ENCODE measurements at regions not wholly inside any gene's neighbourhood (a gene's known extent, or its start where the extent isn't known, plus 50 kb on each side); places are given as distances from the start of the nearest gene placed in this dataset.
"Not testable (repeated sequence)": the region's sequence is repeated elsewhere in the genome, so short reads cannot be mapped to it uniquely, and the experiment has no call there.

- Histone ChIP-seq H3K36me3 (no peaks in the 10 kb centered on the region), H3K4me3 (no peak overlapping the region), H3K27ac (no peak overlapping the region), H3K4me1 (no peaks in the 10 kb centered on the region), H3K9me3 (no peaks in the 10 kb centered on the region), H3K27me3 (no peaks in the 10 kb centered on the region)
- WGBS, 2 donors: 39 to 52% methylated on average over 2 of the region's 2 CpGs
- ATAC-seq: no peak
- intact Hi-C loops (cut with DNase I): no loop called here
- no peak for TF ChIP-seq CTCF (IDR thresholded peaks at IDR 0.05)
- no peak for DNase-seq
- FAIRE-seq: no peak
These were observed 431.3 kb downstream of the MRPL39 start for GRCh38 chr21:25175938-25176337.

- Histone ChIP-seq H3K4me3 (no peak overlapping the region), H3K9me3 (no peaks in the 10 kb centered on the region), H3K27ac (no peak overlapping the region), H3K4me1 (no peaks in the 10 kb centered on the region), H3K36me3 (no peaks in the 10 kb centered on the region), H3K27me3 (no peaks in the 10 kb centered on the region)
- FAIRE-seq (no peak), ATAC-seq (no peak), DNase-seq (no peak)
- TF ChIP-seq CTCF (IDR thresholded peaks at IDR 0.05): no peak
- 61 to 66% methylated on average over 6 of the region's 6 CpGs for WGBS, 2 donors
- intact Hi-C loops (cut with DNase I): no loop called here
These were observed 435.8 kb downstream of the MRPL39 start for GRCh38 chr21:25171438-25171837.

- no peaks in the 10 kb centered on the region for H3K4me1 ChIP-seq
- no peaks in the 10 kb centered on the region for H3K36me3 ChIP-seq
- FAIRE-seq (no peak), DNase-seq (no peak), ATAC-seq (no peak)
- H3K27me3 ChIP-seq: no peaks in the 10 kb centered on the region
- no peak overlapping the region for H3K4me3 ChIP-seq
- intact Hi-C loops (cut with DNase I): no loop called here
- TF ChIP-seq CTCF (IDR thresholded peaks at IDR 0.05): no peak
- H3K27ac ChIP-seq: no peak overlapping the region
- WGBS, 2 donors: 55 to 64% methylated on average over 3 of the region's 3 CpGs
- no peaks in the 10 kb centered on the region for H3K9me3 ChIP-seq
These were observed 436.6 kb downstream of the MRPL39 start for GRCh38 chr21:25170681-25171080.

- Histone ChIP-seq H3K4me3 (no peak overlapping the region), H3K27me3 (no peaks in the 10 kb centered on the region), H3K36me3 (no peaks in the 10 kb centered on the region), H3K4me1 (no peaks in the 10 kb centered on the region), H3K27ac (no peak overlapping the region), H3K9me3 (no peaks in the 10 kb centered on the region)
- TF ChIP-seq CTCF (IDR thresholded peaks at IDR 0.05): no peak
- ATAC-seq: no peak
- intact Hi-C loops (cut with DNase I): no loop called here
- FAIRE-seq: no peak
- DNase-seq: no peak
- WGBS, 2 donors: 48 to 65% methylated on average over 1 of the region's 1 CpG
These were observed 437.9 kb downstream of the MRPL39 start for GRCh38 chr21:25169370-25169769.

- H3K4me3 ChIP-seq; H3K36me3 ChIP-seq; H3K27me3 ChIP-seq; ATAC-seq; intact Hi-C loops (cut with DNase I); H3K27ac ChIP-seq; DNase-seq; FAIRE-seq; H3K4me1 ChIP-seq; H3K9me3 ChIP-seq: not testable (repeated sequence)
- 41 to 49% methylated on average over 1 of the region's 1 CpG for WGBS, 2 donors
These were observed 440.4 kb downstream of the MRPL39 start for GRCh38 chr21:25166904-25167303.

- H3K4me1 ChIP-seq: no peaks in the 10 kb centered on the region
- no peaks in the 10 kb centered on the region for H3K9me3 ChIP-seq
- no peak for DNase-seq
- no peak overlapping the region for H3K4me3 ChIP-seq
- TF ChIP-seq CTCF (IDR thresholded peaks at IDR 0.05): no peak
- no peaks in the 10 kb centered on the region for H3K27me3 ChIP-seq
- FAIRE-seq: no peak
- no peaks in the 10 kb centered on the region for H3K36me3 ChIP-seq
- WGBS, 2 donors: 49 to 73% methylated on average over 4 of the region's 4 CpGs
- no peak for ATAC-seq
- H3K27ac ChIP-seq: no peak overlapping the region
- intact Hi-C loops (cut with DNase I): no loop called here
These were observed 445.7 kb downstream of the MRPL39 start for GRCh38 chr21:25161571-25161970.

- WGBS, 2 donors: 47 to 50% methylated on average over 1 of the region's 1 CpG
- H3K4me1 ChIP-seq; ATAC-seq; H3K4me3 ChIP-seq; H3K9me3 ChIP-seq; H3K27me3 ChIP-seq; DNase-seq; H3K36me3 ChIP-seq; H3K27ac ChIP-seq; intact Hi-C loops (cut with DNase I); FAIRE-seq: not testable (repeated sequence)
These were observed 452.3 kb downstream of the MRPL39 start for GRCh38 chr21:25155020-25155419.

Measured in pancreas (tissue), 10 donors.